DOHH2 (cell line): ENCODE measurements at regions not wholly inside any gene's neighbourhood (a gene's known extent, or its start where the extent isn't known, plus 50 kb on each side); places are given as distances from the start of the nearest gene placed in this dataset.

ENCODE experiments used
- H3F3A ChIP-seq: fragments of 200-600 bp; sonication (generic), shearing (Covaris generic); 2 replicates; pipeline ENCODE4 v1.6.0; 2016; ENCODE audit warnings: antibody characterized with exemption, mild to moderate bottlenecking; ENCODE audit not compliant: control insufficient read depth, insufficient read depth
- H3K27ac ChIP-seq: fragments of 200-600 bp; sonication (generic); 2 replicates; pipeline ENCODE4 v1.5.1; 2014; ENCODE audit warnings: low read depth, mild to moderate bottlenecking, low read length, moderate library complexity
- H3K27me3 ChIP-seq: fragments of 200-600 bp; sonication (generic); 2 replicates; pipeline ENCODE4 v1.6.1; 2014; ENCODE audit warnings: mild to moderate bottlenecking, low read length, mixed read lengths; ENCODE audit not compliant: control insufficient read depth
- H3K36me3 ChIP-seq: fragments of 200-600 bp; sonication (generic); 2 replicates; pipeline ENCODE4 v1.6.1; 2014; ENCODE audit warnings: mild to moderate bottlenecking, low read length, moderate library complexity, mixed read lengths; ENCODE audit not compliant: control insufficient read depth
- H3K4me1 ChIP-seq: fragments of 200-600 bp; sonication (generic); 2 replicates; pipeline ENCODE4 v1.6.1; 2014; ENCODE audit warnings: mild to moderate bottlenecking, low read length, mixed read lengths; ENCODE audit not compliant: control insufficient read depth
- H3K4me2 ChIP-seq: fragments of 200-600 bp; sonication (generic); 2 replicates; pipeline ENCODE4 v1.6.0; 2014; ENCODE audit warnings: mild to moderate bottlenecking, low read length, moderate library complexity
- H3K4me3 ChIP-seq: fragments of 200-600 bp; sonication (generic); 2 replicates; pipeline ENCODE4 v1.5.1; 2014; ENCODE audit warnings: mild to moderate bottlenecking, low read length, mixed read lengths
- H3K79me2 ChIP-seq: fragments of 200-600 bp; sonication (generic); 2 replicates; pipeline ENCODE4 v1.6.1; 2014; ENCODE audit warnings: mild to moderate bottlenecking, low read length, mixed read lengths; ENCODE audit not compliant: control insufficient read depth
- H3K9me2 ChIP-seq: fragments of 200-600 bp; sonication (generic); replicated peaks from 2 replicates; pipeline ENCODE4 v1.6.1; 2014; ENCODE audit warnings: mild to moderate bottlenecking, low read length, mixed read lengths; ENCODE audit not compliant: control insufficient read depth
- H3K9me3 ChIP-seq: fragments of 200-600 bp; sonication (generic); 2 replicates; pipeline ENCODE4 v1.6.1; 2014; ENCODE audit warnings: antibody characterized with exemption, low read length, mixed read lengths; ENCODE audit not compliant: control insufficient read depth, insufficient read depth
- H4K20me1 ChIP-seq: fragments of 200-600 bp; sonication (generic); 2 replicates; pipeline ENCODE4 v1.6.0; 2014; ENCODE audit warnings: low read depth, mild to moderate bottlenecking, antibody characterized with exemption, low read length, moderate library complexity; ENCODE audit not compliant: control insufficient read depth, insufficient read depth
- CTCF ChIP-seq: fragments of 200-600 bp; sonication (generic); IDR thresholded peaks from one replicate; pipeline ENCODE4 v1.5.1; 2014; ENCODE audit warnings: antibody characterized with exemption, mild to moderate bottlenecking, low read depth, low read length; ENCODE audit not compliant: poor library complexity, severe bottlenecking
- EZH2phosphoT487 ChIP-seq: fragments of 200-600 bp; sonication (generic); IDR thresholded peaks from 2 replicates; pipeline ENCODE4 v1.6.1; 2017; ENCODE audit warnings: borderline replicate concordance, mild to moderate bottlenecking, antibody characterized with exemption, low read length, moderate library complexity, mixed read lengths

- H3K27me3 ChIP-seq, result no peaks in the 10 kb centered on the region
- H3F3A ChIP-seq, result no peaks in the 10 kb centered on the region
- no peaks in the 10 kb centered on the region for H3K36me3 ChIP-seq
- no peaks in the 10 kb centered on the region for H4K20me1 ChIP-seq
- TF ChIP-seq EZH2phosphoT487 (no peak), CTCF (no peak)
- H3K4me1 ChIP-seq, result no peaks in the 10 kb centered on the region
- H3K4me2 ChIP-seq, result no peak overlapping the region
- no peaks in the 10 kb centered on the region for H3K9me2 ChIP-seq
- H3K4me3 ChIP-seq, result no peak overlapping the region
- no peaks in the 10 kb centered on the region for H3K9me3 ChIP-seq
- H3K79me2 ChIP-seq, result no peaks in the 10 kb centered on the region
- H3K27ac ChIP-seq, result no peak overlapping the region
Observed at GRCh38 chr4:134634301-134634700, 432.7 kb upstream of the PABPC4L start.

- H3K9me3 ChIP-seq, result no peaks in the 10 kb centered on the region
- H3K4me1 ChIP-seq, result no peaks in the 10 kb centered on the region
- H3K36me3 ChIP-seq, result no peaks in the 10 kb centered on the region
- H3K4me2 ChIP-seq, result no peak overlapping the region
- no peak overlapping the region for H3K27ac ChIP-seq
- H3K79me2 ChIP-seq, result no peaks in the 10 kb centered on the region
- H3K27me3 ChIP-seq, result no peaks in the 10 kb centered on the region
- TF ChIP-seq EZH2phosphoT487 (no peak), CTCF (no peak)
- H3K4me3 ChIP-seq, result no peak overlapping the region
- no peaks in the 10 kb centered on the region for H3K9me2 ChIP-seq
- no peaks in the 10 kb centered on the region for H4K20me1 ChIP-seq
- H3F3A ChIP-seq, result no peaks in the 10 kb centered on the region
Observed at GRCh38 chr4:134632056-134632455, 430.5 kb upstream of the PABPC4L start.

- Histone ChIP-seq H3K36me3 (no peaks in the 10 kb centered on the region), H3K4me3 (no peak overlapping the region), H3K9me2 (no peaks in the 10 kb centered on the region), H4K20me1 (no peaks in the 10 kb centered on the region), H3K9me3 (no peaks in the 10 kb centered on the region), H3F3A (no peaks in the 10 kb centered on the region), H3K4me2 (no peak overlapping the region), H3K27me3 (no peaks in the 10 kb centered on the region), H3K27ac (no peak overlapping the region), H3K79me2 (no peaks in the 10 kb centered on the region), H3K4me1 (no peaks in the 10 kb centered on the region)
- no peak for TF ChIP-seq CTCF
- no peak for TF ChIP-seq EZH2phosphoT487
Observed at GRCh38 chr4:134628066-134628465, 426.5 kb upstream of the PABPC4L start.

GRCh38 chr4:134627366-134627765 is 425.8 kb upstream of the PABPC4L start:
- Histone ChIP-seq H3K4me3 (no peak overlapping the region), H4K20me1 (no peaks in the 10 kb centered on the region), H3K4me2 (no peak overlapping the region), H3K27me3 (no peaks in the 10 kb centered on the region), H3K27ac (no peak overlapping the region), H3K4me1 (no peaks in the 10 kb centered on the region), H3K9me3 (no peaks in the 10 kb centered on the region), H3F3A (no peaks in the 10 kb centered on the region), H3K9me2 (no peaks in the 10 kb centered on the region), H3K79me2 (no peaks in the 10 kb centered on the region), H3K36me3 (no peaks in the 10 kb centered on the region)
- TF ChIP-seq EZH2phosphoT487 (no peak), CTCF (no peak)
